Heart left ventricle (tissue), 16 donors: ENCODE measurements at regions not wholly inside any gene's neighbourhood (a gene's known extent, or its start where the extent isn't known, plus 50 kb on each side); places are given as distances from the start of the nearest gene placed in this dataset.

ENCODE experiments used
- ATAC-seq, 4 donors: fragments of 200-7000 bp; cut with Tn5 transposase; one replicate each; pipeline ENCODE4 v1.9.1; 2020 to 2022; ENCODE audit warnings: moderate library complexity in 4 of 4, mild to moderate bottlenecking in 3 of 4, moderate number of reproducible peaks in 1 of 4
- DNase-seq, 5 donors: peaks; one replicate each; pipeline ENCODE4 v3.0.0-alpha.2; 2020
- H3K27ac ChIP-seq, 12 donors: fragments of 200-600 bp; sonication (generic) in 4 of 12; one replicate each; pipeline versions ENCODE4 v1.5.0 to v1.8.0; 2016 to 2022; ENCODE audit warnings: mild to moderate bottlenecking in 2 of 12
- H3K27me3 ChIP-seq, 9 donors: fragments of 200-600 bp; sonication (generic) in 2 of 9; one replicate each; pipeline versions ENCODE4 v1.5.1 to v1.8.0; 2016 to 2022; ENCODE audit warnings: mild to moderate bottlenecking in 3 of 9
- H3K36me3 ChIP-seq, 9 donors: fragments of 200-600 bp; sonication (generic) in 2 of 9; one replicate each; pipeline versions ENCODE4 v1.5.0 to v1.8.0; 2018 to 2022; ENCODE audit warnings: mild to moderate bottlenecking in 2 of 9
- H3K4me1 ChIP-seq, 12 donors: fragments of 200-600 bp; sonication (generic) in 4 of 12; one replicate each; pipeline versions ENCODE4 v1.5.0 to v1.8.0; 2016 to 2022; ENCODE audit warnings: mild to moderate bottlenecking in 3 of 12
- H3K4me3 ChIP-seq, 12 donors: fragments of 200-600 bp; sonication (generic) in 4 of 12; one replicate each; pipeline versions ENCODE4 v1.5.0 to v1.8.0; 2017 to 2022; ENCODE audit warnings: mild to moderate bottlenecking in 9 of 12, moderate library complexity in 4 of 12
- H3K9me3 ChIP-seq, 12 donors: fragments of 200-600 bp; sonication (generic) in 4 of 12; one replicate each; pipeline versions ENCODE4 v1.5.0 to v1.8.0; 2016 to 2022; ENCODE audit warnings: mild to moderate bottlenecking in 1 of 12
- CTCF ChIP-seq, 12 donors: fragments of 200-600 bp; sonication (generic) in 4 of 12; IDR thresholded peaks; one replicate each; pipeline versions ENCODE4 v1.5.0 to v1.8.0; 2018 to 2022; ENCODE audit warnings: antibody characterized with exemption in 12 of 12, mild to moderate bottlenecking in 5 of 12
- POLR2A ChIP-seq, 2 donors: fragments of 450-650 bp; IDR thresholded peaks; one replicate each; pipeline ENCODE4 v1.6.1; 2017; ENCODE audit warnings: antibody characterized with exemption in 2 of 2, mild to moderate bottlenecking in 2 of 2, moderate library complexity in 2 of 2
- WGBS, 4 donors: extraction: QIAGEN DNeasy Blood & Tissue Kit in 2 of 4; methylation state at CpG; one replicate each; pipeline versions ENCODE4 v1.1.5 to v1.1.7; 2013 to 2018; 5-methylcytosine and 5-hydroxymethylcytosine counted together
- intact Hi-C, 10 donors: fragments of 100-400 bp; cut with DNase I; formaldehyde crosslinking; loops; one replicate each; pipeline versions ENCODE4 v1.11.1 to v1.14.2; 2022
- donor health status: ischemic (EF 13 %, LVEDD 7.1; RV severe dilation, severe dysfunction).
- donor health status: healthy with polysubstance abuse.
- donor health status: DM: no; HTN: yes; CAD: no.
- donor health status: DM: no; HTN: no; CAD: no.
- donor health status: ischemic (EF 25% LVEDD 6.9; RV normal size, moderate dysfunction).
- donor health status: ischemic (EF 25% LVEDD 5.7; RV mildly dilated, moderate dysfunction).
- donor health status: healthy.
- donor health status: DM: yes; HTN: yes; CAD: no.
- donor health status: ischemic (EF 35%, LVEDD 5.7; RV mildly dilated, moderate dysfunction).
- donor health status: nonischemic (EF 11% LVEDD 7.7; RV severe dilation, severe dysfunction).
- donor health status: DM: yes; HTN: yes; CAD: no.
- donor health status: PGD.
- donor health status: ischemic (EF 29% LVEDD 5.4; RV normal size, mild dysfunction).
- donor health status: nonischemic (EF 23%, LVEDD 6.1; RV moderate dilation, normal function).

- 82 to 96% (median 86%) methylated on average over 1 to 2 of the region's 2 CpGs for WGBS, 4 donors
- ATAC-seq, result no peak
These were observed 150.4 kb upstream of the PCDH10 start for GRCh38 chr4:132998585-132999230.

GRCh38 chr4:133000012-133000411, 149.1 kb upstream of the PCDH10 start:
- no peak for ATAC-seq
- no peaks in the 10 kb centered on the region for H3K4me1 ChIP-seq
- 18 to 32% (median 23%) methylated on average over 3 of the region's 3 CpGs for WGBS, 4 donors
- TF ChIP-seq CTCF (IDR thresholded peaks at IDR 0.05), result no peak
- no peak overlapping the region for H3K4me3 ChIP-seq
- intact Hi-C loops, result no loop called here
- H3K36me3 ChIP-seq, result no peaks in the 10 kb centered on the region
- H3K27me3 ChIP-seq, result no peaks in the 10 kb centered on the region
- peaks cover 0 to 4% (median 0%) of the 10 kb centered on the region in 12 donors for H3K9me3 ChIP-seq
- H3K27ac ChIP-seq, result no peak overlapping the region
- no peak for DNase-seq

More at GRCh38 chr4:132998585-132999230, 150.4 kb upstream of the PCDH10 start:
- no peaks in the 10 kb centered on the region for H3K27me3 ChIP-seq
- no peaks in the 10 kb centered on the region for H3K36me3 ChIP-seq
- peaks cover 0 to 3% (median 0%) of the 10 kb centered on the region in 12 donors for H3K9me3 ChIP-seq
- no peak overlapping the region for H3K4me3 ChIP-seq
- no peaks in the 10 kb centered on the region for H3K4me1 ChIP-seq
- H3K27ac ChIP-seq, result no peak overlapping the region
- no peak for DNase-seq
- intact Hi-C loops, result no loop called here
- TF ChIP-seq CTCF (IDR thresholded peaks at IDR 0.05), result no peak
- TF ChIP-seq POLR2A (IDR thresholded peaks at IDR 0.05), result no peak

- TF ChIP-seq POLR2A (IDR thresholded peaks at IDR 0.05), result no peak
- no peak for TF ChIP-seq CTCF (IDR thresholded peaks at IDR 0.05)
- no peak overlapping the region for H3K4me3 ChIP-seq
- no peak for ATAC-seq
- H3K4me1 ChIP-seq, result no peaks in the 10 kb centered on the region
- WGBS, 4 donors, result 92 to 96% (median 94%) methylated on average over 6 of the region's 6 CpGs
- no peak for DNase-seq
- no peak overlapping the region for H3K27ac ChIP-seq
- H3K9me3 ChIP-seq, result peaks cover 0 to 4% (median 0%) of the 10 kb centered on the region in 12 donors
- intact Hi-C loops, result no loop called here
- no peaks in the 10 kb centered on the region for H3K36me3 ChIP-seq
- H3K27me3 ChIP-seq, result no peaks in the 10 kb centered on the region
These were observed 145.9 kb upstream of the PCDH10 start for GRCh38 chr4:133003169-133003568.

- DNase-seq (no peak), ATAC-seq (no peak)
- H3K9me3 ChIP-seq, result peaks cover 0 to 10% (median 0%) of the 10 kb centered on the region in 12 donors
- 25 to 37% (median 33%) methylated on average over 3 of the region's 3 CpGs for WGBS, 4 donors
- no peak for TF ChIP-seq CTCF (IDR thresholded peaks at IDR 0.05)
- no peak for TF ChIP-seq POLR2A (IDR thresholded peaks at IDR 0.05)
- no peaks in the 10 kb centered on the region for H3K4me1 ChIP-seq
- H3K27ac ChIP-seq, result no peak overlapping the region
- intact Hi-C loops, result no loop called here
- no peak overlapping the region for H3K4me3 ChIP-seq
- H3K36me3 ChIP-seq, result no peaks in the 10 kb centered on the region
- H3K27me3 ChIP-seq, result no peaks in the 10 kb centered on the region
These were observed 134.5 kb upstream of the PCDH10 start for GRCh38 chr4:133014473-133015135.
